MM.1S (cell line): ENCODE measurements at regions not wholly inside any gene's neighbourhood (a gene's known extent, or its start where the extent isn't known, plus 50 kb on each side); places are given as distances from the start of the nearest gene placed in this dataset.

Source experiments
- DNase-seq: peaks from one replicate; pipeline ENCODE4 v3.0.0-alpha.2; 2015
- H2AFZ ChIP-seq: fragments of 300-600 bp; sonication (generic); 2 replicates; pipeline ENCODE4 v1.6.0; 2016; ENCODE audit warnings: antibody characterized with exemption, low read length
- H3F3A ChIP-seq: fragments of 300-600 bp; sonication (generic); 2 replicates; pipeline ENCODE4 v1.6.1; 2016; ENCODE audit warnings: mild to moderate bottlenecking, antibody characterized with exemption, low read length, moderate library complexity, mixed read lengths; ENCODE audit not compliant: insufficient read depth
- H3K27ac ChIP-seq: fragments of 300-600 bp; sonication (generic); 2 replicates; pipeline ENCODE4 v1.5.1; 2016; ENCODE audit warnings: mild to moderate bottlenecking, low read length
- H3K27me3 ChIP-seq: fragments of 300-600 bp; sonication (generic); replicated peaks from 2 replicates; pipeline ENCODE4 v1.6.0; 2016; ENCODE audit warnings: low read length; ENCODE audit not compliant: insufficient read depth
- H3K36me3 ChIP-seq: fragments of 300-600 bp; sonication (generic); replicated peaks from 2 replicates; pipeline ENCODE4 v1.6.1; 2016; ENCODE audit warnings: mild to moderate bottlenecking, low read length, mixed read lengths; ENCODE audit not compliant: insufficient read depth
- H3K4me1 ChIP-seq: fragments of 300-600 bp; sonication (generic); 2 replicates; pipeline ENCODE4 v1.6.1; 2016; ENCODE audit warnings: low read length, mixed read lengths
- H3K4me2 ChIP-seq: fragments of 300-600 bp; sonication (generic); 2 replicates; pipeline ENCODE4 v1.6.0; 2016; ENCODE audit warnings: low read depth, low read length
- H3K4me3 ChIP-seq: fragments of 300-600 bp; sonication (generic); 2 replicates; pipeline ENCODE4 v1.5.1; 2016; ENCODE audit warnings: low read length, mixed read lengths
- H3K79me2 ChIP-seq: fragments of 300-600 bp; sonication (generic); 2 replicates; pipeline ENCODE4 v1.6.1; 2016; ENCODE audit warnings: mixed run types, low read length, mixed read lengths
- H3K9ac ChIP-seq: fragments of 300-600 bp; sonication (generic); 2 replicates; pipeline ENCODE4 v1.6.1; 2016; ENCODE audit warnings: low read length, mixed read lengths
- H3K9me2 ChIP-seq: fragments of 300-600 bp; sonication (generic); replicated peaks from 2 replicates; pipeline ENCODE4 v1.6.1; 2016; ENCODE audit warnings: mild to moderate bottlenecking, low read length, mixed read lengths; ENCODE audit not compliant: insufficient read depth
- H3K9me3 ChIP-seq: fragments of 300-600 bp; sonication (generic); replicated peaks from 2 replicates; pipeline ENCODE4 v1.6.1; 2016; ENCODE audit warnings: mild to moderate bottlenecking, low read length, mixed read lengths; ENCODE audit not compliant: insufficient read depth
- H4K20me1 ChIP-seq: fragments of 300-600 bp; sonication (generic); 2 replicates; pipeline ENCODE4 v1.6.1; 2016; ENCODE audit warnings: mild to moderate bottlenecking, low read length, moderate library complexity, mixed read lengths; ENCODE audit not compliant: insufficient read depth
- EZH2 ChIP-seq: fragments of 300-600 bp; sonication (generic); optimal IDR thresholded peaks from 2 replicates; pipeline ENCODE3; 2017; ENCODE audit warnings: low read depth, mild to moderate bottlenecking, antibody characterized with exemption, low read length, mixed read lengths
- EZH2phosphoT487 ChIP-seq: fragments of 300-600 bp; sonication (generic); IDR thresholded peaks from 2 replicates; pipeline ENCODE4 v1.6.1; 2018; ENCODE audit warnings: antibody characterized with exemption, low read length
- TF ChIP-seq, protein P1 (sequence below): fragments of 300-600 bp; sonication (generic); IDR thresholded peaks from 2 replicates; pipeline ENCODE4 v1.5.1; 2016; ENCODE audit warnings: antibody characterized with exemption, low read length, mixed read lengths

- Histone ChIP-seq H3K27ac (no peak overlapping the region), H3F3A (no peaks in the 10 kb centered on the region), H3K79me2 (no peaks in the 10 kb centered on the region), H2AFZ (no peak overlapping the region), H3K4me3 (no peak overlapping the region), H3K9ac (no peak overlapping the region), H3K27me3 (no peaks in the 10 kb centered on the region), H3K36me3 (no peaks in the 10 kb centered on the region), H3K9me2 (no peaks in the 10 kb centered on the region), H4K20me1 (no peaks in the 10 kb centered on the region), H3K4me1 (no peaks in the 10 kb centered on the region), H3K9me3 (no peaks in the 10 kb centered on the region), H3K4me2 (no peak overlapping the region)
- TF ChIP-seq EZH2 = no peak
- no peak for TF ChIP-seq EZH2phosphoT487
- TF ChIP-seq, protein P1, sequence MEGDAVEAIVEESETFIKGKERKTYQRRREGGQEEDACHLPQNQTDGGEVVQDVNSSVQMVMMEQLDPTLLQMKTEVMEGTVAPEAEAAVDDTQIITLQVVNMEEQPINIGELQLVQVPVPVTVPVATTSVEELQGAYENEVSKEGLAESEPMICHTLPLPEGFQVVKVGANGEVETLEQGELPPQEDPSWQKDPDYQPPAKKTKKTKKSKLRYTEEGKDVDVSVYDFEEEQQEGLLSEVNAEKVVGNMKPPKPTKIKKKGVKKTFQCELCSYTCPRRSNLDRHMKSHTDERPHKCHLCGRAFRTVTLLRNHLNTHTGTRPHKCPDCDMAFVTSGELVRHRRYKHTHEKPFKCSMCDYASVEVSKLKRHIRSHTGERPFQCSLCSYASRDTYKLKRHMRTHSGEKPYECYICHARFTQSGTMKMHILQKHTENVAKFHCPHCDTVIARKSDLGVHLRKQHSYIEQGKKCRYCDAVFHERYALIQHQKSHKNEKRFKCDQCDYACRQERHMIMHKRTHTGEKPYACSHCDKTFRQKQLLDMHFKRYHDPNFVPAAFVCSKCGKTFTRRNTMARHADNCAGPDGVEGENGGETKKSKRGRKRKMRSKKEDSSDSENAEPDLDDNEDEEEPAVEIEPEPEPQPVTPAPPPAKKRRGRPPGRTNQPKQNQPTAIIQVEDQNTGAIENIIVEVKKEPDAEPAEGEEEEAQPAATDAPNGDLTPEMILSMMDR = no peak
- DNase-seq = no peak
Observed at GRCh38 chr2:191782351-191782750, 64.5 kb downstream of the CAVIN2 start.

- TF ChIP-seq EZH2 (no peak), EZH2phosphoT487 (no peak)
- TF ChIP-seq, protein P1 = no peak
- Histone ChIP-seq H3K9ac (no peak overlapping the region), H3K9me2 (no peaks in the 10 kb centered on the region), H3K4me2 (no peak overlapping the region), H3K27ac (no peak overlapping the region), H3F3A (no peaks in the 10 kb centered on the region), H3K79me2 (no peaks in the 10 kb centered on the region), H3K4me1 (no peaks in the 10 kb centered on the region), H3K27me3 (no peaks in the 10 kb centered on the region), H2AFZ (no peak overlapping the region), H3K4me3 (no peak overlapping the region), H3K36me3 (no peaks in the 10 kb centered on the region), H3K9me3 (no peaks in the 10 kb centered on the region), H4K20me1 (no peaks in the 10 kb centered on the region)
- no peak for DNase-seq
Observed at GRCh38 chr2:191783416-191783815, 63.5 kb downstream of the CAVIN2 start.
